Erythroblast (primary cell): ENCODE measurements at regions not wholly inside any gene's neighbourhood (a gene's known extent, or its start where the extent isn't known, plus 50 kb on each side); places are given as distances from the start of the nearest gene placed in this dataset.
"Not testable (repeated sequence)": the region's sequence is repeated elsewhere in the genome, so short reads cannot be mapped to it uniquely, and the experiment has no call there.

Source experiments
- GATA1 ChIP-seq: IDR thresholded peaks from 2 replicates; pipeline ENCODE4 v1.6.1; 2011; ENCODE audit warnings: low read depth, mild to moderate bottlenecking, control low read depth, low read length, moderate library complexity
- POLR2A ChIP-seq: IDR thresholded peaks from 2 replicates; pipeline ENCODE4 v1.6.1; 2011; ENCODE audit warnings: mild to moderate bottlenecking, low read length

DNA sequence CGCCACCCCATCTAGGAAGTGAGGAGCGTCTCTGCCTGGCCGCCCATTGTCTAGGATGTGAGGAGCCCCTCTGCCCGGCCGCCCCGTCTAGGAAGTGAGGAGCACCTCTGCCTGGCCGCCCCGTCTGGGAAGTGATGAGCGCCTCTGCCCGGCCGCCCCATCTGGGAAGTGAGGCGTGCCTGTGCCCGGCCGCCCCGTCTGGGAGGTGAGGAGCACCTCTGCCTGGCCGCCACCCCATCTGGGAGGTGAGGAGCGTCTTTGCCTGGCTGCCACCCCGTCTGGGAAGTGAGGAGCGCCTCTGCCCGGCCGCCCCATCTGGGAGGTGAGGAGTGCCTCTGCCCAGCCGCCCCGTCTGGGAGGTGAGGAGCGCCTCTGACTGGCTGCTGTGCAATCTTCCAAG is 79.2 kb upstream of the ARMCX2 start:
- not testable (repeated sequence) for TF ChIP-seq POLR2A, GATA1
